GM21381 (cell line): ENCODE measurements at regions not wholly inside any gene's neighbourhood (a gene's known extent, or its start where the extent isn't known, plus 50 kb on each side); places are given as distances from the start of the nearest gene placed in this dataset.
A peak's percentile ranks its signal among the peaks of the same experiment; 100 is the strongest.
"Not testable (repeated sequence)": the region's sequence is repeated elsewhere in the genome, so short reads cannot be mapped to it uniquely, and the experiment has no call there.

Source experiments
- ATAC-seq: cut with Tn5 transposase; IDR thresholded peaks from one replicate; pipeline ENCODE4 v1.9.1; 2021; ENCODE audit warnings: mild to moderate bottlenecking, moderate library complexity; ENCODE audit not compliant: unreplicated experiment

- not testable (repeated sequence) for ATAC-seq
Observed at GRCh38 chr5:177664737-177665136, 64.8 kb downstream of the B4GALT7 start.

GRCh38 chr5:177665172-177665571 lies 65.2 kb downstream of the B4GALT7 start:
- ATAC-seq = not testable (repeated sequence)

DNA sequence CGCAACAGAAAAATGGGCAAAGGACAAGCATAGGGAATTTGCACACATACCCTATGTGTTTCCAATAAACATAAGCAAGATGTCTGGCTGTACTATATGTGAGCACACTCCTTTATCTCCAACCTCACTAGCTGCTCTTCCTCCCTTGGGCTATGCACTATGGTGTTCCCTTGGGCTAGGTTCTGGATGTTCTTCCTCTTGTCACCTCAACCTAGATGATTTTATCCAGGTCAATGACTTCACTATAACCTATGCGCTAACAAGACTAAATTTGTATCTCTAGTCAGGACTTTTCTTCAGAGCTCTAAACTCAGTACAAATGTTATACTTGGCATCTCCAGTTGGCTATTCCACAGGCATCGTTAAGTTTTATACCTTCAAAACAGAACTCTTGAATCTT lies 66.0 kb downstream of the B4GALT7 start:
- not testable (repeated sequence) for ATAC-seq

- peak; percentile 17 for ATAC-seq
Observed at GRCh38 chr5:177671035-177671754, 71.3 kb downstream of the B4GALT7 start.

- ATAC-seq = peak; percentile 68
Observed at GRCh38 chr5:177671755-177672690, 72.1 kb downstream of the B4GALT7 start.
